Endothelial cell of umbilical vein (primary cell): ENCODE measurements at regions not wholly inside any gene's neighbourhood (a gene's known extent, or its start where the extent isn't known, plus 50 kb on each side); places are given as distances from the start of the nearest gene placed in this dataset.

Source experiments
- BruUV-seq: library from RNA; stranded (reverse); fragments of 400-500 nt; replicated peaks from 2 replicates; lab custom pipeline; 2021; lab: Mats Ljungman, UMichigan
- CTCF ChIA-PET: fragments of 300-600, 350-600 bp; sonication (Branson Sonifier 250); formaldehyde crosslinking; loops from one replicate; lab custom pipeline; 2021; ENCODE audit warnings: antibody characterized with exemption, inconsistent platforms; lab: Charles Lee
- POLR2A ChIA-PET: fragments of 300-600, 350-600 bp; sonication (Branson Sonifier 250); formaldehyde crosslinking; loops from one replicate; lab custom pipeline; 2021; ENCODE audit warnings: antibody characterized with exemption, inconsistent platforms; lab: Charles Lee
- DNase-seq: peaks from one replicate; pipeline ENCODE4 v3.0.0-alpha.2; 2011; ENCODE audit warnings: low read depth, low spot score
- FAIRE-seq: peaks from 2 replicates; lab custom pipeline; 2011; peaks lifted over from hg19 to GRCh38; lab: Jason Lieb, UNC
- H2AFZ ChIP-seq: 2 replicates; pipeline ENCODE4 v1.6.0; 2012; ENCODE audit warnings: low read depth, low read length, control low read depth, inconsistent platforms
- H3K27ac ChIP-seq: 2 replicates; pipeline ENCODE4 v1.5.1; 2011; ENCODE audit warnings: low read depth, mild to moderate bottlenecking, control low read depth, low read length, moderate library complexity; ENCODE audit not compliant: insufficient read depth
- H3K27me3 ChIP-seq, 2 experiments: 2 replicates each; pipeline versions ENCODE4 v1.6.0 to v1.6.1; 2011; ENCODE audit warnings: low read length in 2 of 2, mixed read lengths in 1 of 2; ENCODE audit not compliant: control insufficient read depth in 2 of 2, insufficient read depth in 2 of 2
- H3K36me3 ChIP-seq, 2 experiments: 2 replicates in 1 of 2; 3 replicates in 1 of 2; pipeline ENCODE4 v1.5.1; 2011; ENCODE audit warnings: low read length in 2 of 2, mild to moderate bottlenecking in 1 of 2, moderate library complexity in 1 of 2; ENCODE audit not compliant: control insufficient read depth in 2 of 2, insufficient read depth in 2 of 2; ENCODE audit errors: extremely low read depth in 1 of 2
- H3K4me1 ChIP-seq: 3 replicates; pipeline ENCODE4 v1.5.1; 2011; ENCODE audit warnings: mild to moderate bottlenecking, low read length; ENCODE audit not compliant: control insufficient read depth, insufficient read depth; ENCODE audit errors: extremely low read depth
- H3K4me2 ChIP-seq: 2 replicates; pipeline ENCODE4 v1.6.1; 2011; ENCODE audit warnings: low read length, control low read depth, mixed read lengths; ENCODE audit not compliant: insufficient read depth
- H3K4me3 ChIP-seq, 3 experiments: fragments of 200-600 bp in 1 of 3; sonication (generic), shearing (Covaris generic) in 1 of 3; replicated peaks in 1 of 3; 2 replicates each; pipeline ENCODE4 v1.5.1; 2011 to 2016; ENCODE audit warnings: control low read depth in 3 of 3, low read length in 3 of 3, mild to moderate bottlenecking in 2 of 3, inconsistent platforms in 1 of 3, low read depth in 1 of 3, moderate library complexity in 1 of 3; ENCODE audit not compliant: insufficient read depth in 1 of 3
- H3K79me2 ChIP-seq: 2 replicates; pipeline ENCODE4 v1.6.0; 2012; ENCODE audit warnings: low read length, inconsistent platforms; ENCODE audit not compliant: control insufficient read depth, insufficient read depth
- H3K9ac ChIP-seq: replicated peaks from 2 replicates; pipeline ENCODE3; 2011; ENCODE audit warnings: low read length, control low read depth; ENCODE audit not compliant: insufficient read depth; ENCODE audit errors: extremely low read depth
- H3K9me1 ChIP-seq: replicated peaks from 3 replicates; pipeline ENCODE4 v1.6.0; 2011; ENCODE audit warnings: mild to moderate bottlenecking, low read length; ENCODE audit not compliant: control insufficient read depth, insufficient read depth; ENCODE audit errors: extremely low read depth
- H3K9me3 ChIP-seq: replicated peaks from 2 replicates; pipeline ENCODE4 v1.5.1; 2012; ENCODE audit warnings: low read length, inconsistent platforms; ENCODE audit not compliant: control insufficient read depth, insufficient read depth
- H4K20me1 ChIP-seq: replicated peaks from 2 replicates; pipeline ENCODE3; 2011; ENCODE audit warnings: mild to moderate bottlenecking, low read length; ENCODE audit not compliant: control insufficient read depth, insufficient read depth; ENCODE audit errors: extremely low read depth
- EZH2 ChIP-seq: IDR thresholded peaks from 2 replicates; pipeline ENCODE4 v1.6.1; 2012; ENCODE audit warnings: borderline replicate concordance, low read depth, mild to moderate bottlenecking, moderate library complexity, low read length, inconsistent platforms; ENCODE audit not compliant: severe bottlenecking
- FOS ChIP-seq: IDR thresholded peaks from 2 replicates; pipeline ENCODE4 v1.6.1; 2011; ENCODE audit warnings: mild to moderate bottlenecking, low read length, moderate library complexity, borderline replicate concordance; ENCODE audit not compliant: insufficient read depth
- GATA2 ChIP-seq: IDR thresholded peaks from 2 replicates; pipeline ENCODE4 v1.7.0; 2011; ENCODE audit warnings: low read depth, mild to moderate bottlenecking, moderate library complexity, mixed read lengths, low read length; ENCODE audit not compliant: insufficient read length, insufficient read depth
- JUN ChIP-seq: IDR thresholded peaks from 2 replicates; pipeline ENCODE4 v1.6.1; 2011; ENCODE audit warnings: borderline replicate concordance, low read depth; ENCODE audit not compliant: insufficient read length, insufficient read depth
- MYC ChIP-seq: IDR thresholded peaks from one replicate; pipeline ENCODE4 v1.6.1; 2011; ENCODE audit warnings: mild to moderate bottlenecking, low read depth, low read length
- POLR2A ChIP-seq: IDR thresholded peaks from 2 replicates; pipeline ENCODE4 v1.6.1; 2012; ENCODE audit warnings: low read depth, mild to moderate bottlenecking, control low read depth, low read length
- POLR2AphosphoS5 ChIP-seq: IDR thresholded peaks from 2 replicates; pipeline ENCODE4 v1.6.1; 2012; ENCODE audit warnings: low read depth, mild to moderate bottlenecking, control low read depth, low read length, moderate library complexity; ENCODE audit not compliant: insufficient read depth
- dilution Hi-C: fragments of 300-500 bp; cut with MboI; formaldehyde crosslinking; loops from one replicate; pipeline ENCODE4 v1.15.0; 2019; ENCODE audit warnings: low sequenced_read_pairs; ENCODE audit not compliant: extremely low pct_ligation_motif_present
- intact Hi-C: fragments of 100-400 bp; cut with micrococcal nuclease; formaldehyde crosslinking; loops from one replicate; pipeline ENCODE4 v1.10.0; 2022
- TF ChIP-seq, protein P1 (sequence below), 2 donors: IDR thresholded peaks; 1 replicate in 1 of 2; 2 replicates in 1 of 2; pipeline ENCODE4 v1.5.1; 2011; ENCODE audit warnings: low read length in 2 of 2, mild to moderate bottlenecking in 2 of 2, moderate library complexity in 2 of 2, control low read depth in 1 of 2, inconsistent platforms in 1 of 2, low read depth in 1 of 2; ENCODE audit not compliant: insufficient read depth in 1 of 2; ENCODE audit errors: extremely low read depth in 1 of 2
- TF ChIP-seq, protein P2 (sequence below): IDR thresholded peaks from 2 replicates; pipeline ENCODE4 v1.6.1; 2011; ENCODE audit not compliant: insufficient read depth, insufficient read length

DNA sequence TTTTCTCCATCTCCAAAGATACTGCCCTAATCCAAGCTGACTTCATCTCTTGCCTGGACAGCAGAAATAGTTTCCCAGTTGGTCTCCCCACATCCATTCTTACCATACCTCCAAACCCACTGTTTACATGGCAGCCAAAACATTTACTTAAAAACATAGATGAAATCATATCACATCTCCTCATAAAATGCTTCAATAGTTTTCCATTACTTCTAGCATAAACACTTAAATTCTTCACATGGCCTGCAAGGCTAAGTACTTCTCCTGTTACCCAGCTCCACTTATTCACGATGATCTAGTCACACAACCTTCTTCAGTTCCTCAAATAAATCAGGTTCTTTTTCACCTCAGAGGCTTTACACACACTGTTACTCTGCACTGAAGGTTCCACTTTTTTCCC is 185.8 kb upstream of the ACVR2A start:
- dilution Hi-C loops, result no loop called here
- BruUV-seq, result no TSS peak
- H3K9me3 ChIP-seq, result no peaks in the 10 kb centered on the region
- TF ChIP-seq POLR2A (no peak), GATA2 (no peak), MYC (no peak), EZH2 (no peak), FOS (no peak), JUN (no peak), POLR2AphosphoS5 (no peak)
- TF ChIP-seq, protein P1, sequence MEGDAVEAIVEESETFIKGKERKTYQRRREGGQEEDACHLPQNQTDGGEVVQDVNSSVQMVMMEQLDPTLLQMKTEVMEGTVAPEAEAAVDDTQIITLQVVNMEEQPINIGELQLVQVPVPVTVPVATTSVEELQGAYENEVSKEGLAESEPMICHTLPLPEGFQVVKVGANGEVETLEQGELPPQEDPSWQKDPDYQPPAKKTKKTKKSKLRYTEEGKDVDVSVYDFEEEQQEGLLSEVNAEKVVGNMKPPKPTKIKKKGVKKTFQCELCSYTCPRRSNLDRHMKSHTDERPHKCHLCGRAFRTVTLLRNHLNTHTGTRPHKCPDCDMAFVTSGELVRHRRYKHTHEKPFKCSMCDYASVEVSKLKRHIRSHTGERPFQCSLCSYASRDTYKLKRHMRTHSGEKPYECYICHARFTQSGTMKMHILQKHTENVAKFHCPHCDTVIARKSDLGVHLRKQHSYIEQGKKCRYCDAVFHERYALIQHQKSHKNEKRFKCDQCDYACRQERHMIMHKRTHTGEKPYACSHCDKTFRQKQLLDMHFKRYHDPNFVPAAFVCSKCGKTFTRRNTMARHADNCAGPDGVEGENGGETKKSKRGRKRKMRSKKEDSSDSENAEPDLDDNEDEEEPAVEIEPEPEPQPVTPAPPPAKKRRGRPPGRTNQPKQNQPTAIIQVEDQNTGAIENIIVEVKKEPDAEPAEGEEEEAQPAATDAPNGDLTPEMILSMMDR (IDR thresholded peaks at IDR 0.05; ENCODE audit: extremely low read depth in 1 of 2, insufficient read depth in 1 of 2, low read depth in 1 of 2, low read length in 2 of 2), result no peak
- TF ChIP-seq, protein P2, sequence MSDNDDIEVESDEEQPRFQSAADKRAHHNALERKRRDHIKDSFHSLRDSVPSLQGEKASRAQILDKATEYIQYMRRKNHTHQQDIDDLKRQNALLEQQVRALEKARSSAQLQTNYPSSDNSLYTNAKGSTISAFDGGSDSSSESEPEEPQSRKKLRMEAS, result no peak
- no peak overlapping the region for H3K9ac ChIP-seq
- no peaks in the 10 kb centered on the region for H3K9me1 ChIP-seq
- H3K27me3 ChIP-seq, result no peaks in the 10 kb centered on the region
- DNase-seq (no peak), FAIRE-seq (no peak)
- intact Hi-C loops, result no loop called here
- no peaks in the 10 kb centered on the region for H3K36me3 ChIP-seq
- H4K20me1 ChIP-seq, result no peaks in the 10 kb centered on the region
- H3K4me2 ChIP-seq, result no peak overlapping the region
- CTCF ChIA-PET, result no interaction called here
- POLR2A ChIA-PET, result no interaction called here
- H3K4me3 ChIP-seq, result no peak overlapping the region
- H3K4me1 ChIP-seq, result no peaks in the 10 kb centered on the region
- no peak overlapping the region for H2AFZ ChIP-seq
- no peaks in the 10 kb centered on the region for H3K79me2 ChIP-seq
- no peak overlapping the region for H3K27ac ChIP-seq
